ENCODE measurements at regions not wholly inside any gene's neighbourhood (a gene's known extent, or its start where the extent isn't known, plus 50 kb on each side); places are given as distances from the start of the nearest gene placed in this dataset.

DNA sequence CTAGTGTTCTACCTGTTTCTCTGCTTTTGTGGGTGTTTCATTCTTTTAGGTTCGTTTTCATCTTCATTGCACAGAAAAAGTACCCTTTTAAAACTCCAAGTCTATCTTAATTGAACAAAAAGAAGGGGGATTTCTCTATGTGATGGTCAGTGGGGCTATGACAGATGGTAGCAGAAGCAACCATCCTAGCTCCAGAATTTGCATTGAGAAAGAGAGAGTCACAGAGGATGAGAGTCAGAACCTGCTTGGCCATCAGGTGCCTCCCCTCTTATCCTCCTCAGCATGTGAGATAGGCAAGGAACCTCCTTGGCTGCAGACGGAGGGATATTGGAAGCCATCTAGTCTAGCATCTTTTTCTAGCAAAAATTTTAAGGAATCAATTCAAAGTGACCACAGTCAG lies 398.0 kb upstream of the DCC start:
- H3K79me2 ChIP-seq (ENCODE audit: insufficient read depth, low read depth, low read length): no peaks in the 10 kb centered on the region
- ChIA-PET CTCF (ENCODE audit: unreplicated experiment) (no interaction called here), POLR2A (interaction anchor here (0.7 kb wide), 1 partner anchor 56 kb away, joined by 3 read pairs; no protein-coding TSS in a partner anchor)
- no TSS peak for BruUV-seq (replicated peaks)
- H2AFZ ChIP-seq (ENCODE audit: low read length): no peak overlapping the region
- no peaks in the 10 kb centered on the region for H3K36me3 ChIP-seq (ENCODE audit: insufficient read depth, low read length)
- no peaks in the 10 kb centered on the region for H3K9me2 ChIP-seq (ENCODE audit: insufficient read depth, low read length)
- H3K4me3 ChIP-seq (ENCODE audit: low read depth, low read length, poor library complexity, severe bottlenecking): no peak overlapping the region
- DNase-seq (ENCODE audit: low spot score): no peak
- no peaks in the 10 kb centered on the region for H4K20me1 ChIP-seq (ENCODE audit: insufficient read depth, low read length)
- no peak overlapping the region for H3K4me2 ChIP-seq (ENCODE audit: low read length)
- H3K9me3 ChIP-seq (ENCODE audit: low read length): no peaks in the 10 kb centered on the region
- no peaks in the 10 kb centered on the region for H3K4me1 ChIP-seq (ENCODE audit: insufficient read depth, low read length, poor library complexity, severe bottlenecking)
- H3K27ac ChIP-seq (ENCODE audit: low read depth, low read length, poor library complexity, severe bottlenecking): no peak overlapping the region
- no peak for TF ChIP-seq EZH2phosphoT487 (IDR thresholded peaks at IDR 0.05; ENCODE audit: borderline replicate concordance, low read depth, low read length)
- TF ChIP-seq, protein P1, sequence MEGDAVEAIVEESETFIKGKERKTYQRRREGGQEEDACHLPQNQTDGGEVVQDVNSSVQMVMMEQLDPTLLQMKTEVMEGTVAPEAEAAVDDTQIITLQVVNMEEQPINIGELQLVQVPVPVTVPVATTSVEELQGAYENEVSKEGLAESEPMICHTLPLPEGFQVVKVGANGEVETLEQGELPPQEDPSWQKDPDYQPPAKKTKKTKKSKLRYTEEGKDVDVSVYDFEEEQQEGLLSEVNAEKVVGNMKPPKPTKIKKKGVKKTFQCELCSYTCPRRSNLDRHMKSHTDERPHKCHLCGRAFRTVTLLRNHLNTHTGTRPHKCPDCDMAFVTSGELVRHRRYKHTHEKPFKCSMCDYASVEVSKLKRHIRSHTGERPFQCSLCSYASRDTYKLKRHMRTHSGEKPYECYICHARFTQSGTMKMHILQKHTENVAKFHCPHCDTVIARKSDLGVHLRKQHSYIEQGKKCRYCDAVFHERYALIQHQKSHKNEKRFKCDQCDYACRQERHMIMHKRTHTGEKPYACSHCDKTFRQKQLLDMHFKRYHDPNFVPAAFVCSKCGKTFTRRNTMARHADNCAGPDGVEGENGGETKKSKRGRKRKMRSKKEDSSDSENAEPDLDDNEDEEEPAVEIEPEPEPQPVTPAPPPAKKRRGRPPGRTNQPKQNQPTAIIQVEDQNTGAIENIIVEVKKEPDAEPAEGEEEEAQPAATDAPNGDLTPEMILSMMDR (conservative IDR thresholded peaks at IDR 0.05; ENCODE audit: low read length): no peak
- intact Hi-C loops (cut with micrococcal nuclease; ENCODE audit: unreplicated experiment): no loop called here

DNA sequence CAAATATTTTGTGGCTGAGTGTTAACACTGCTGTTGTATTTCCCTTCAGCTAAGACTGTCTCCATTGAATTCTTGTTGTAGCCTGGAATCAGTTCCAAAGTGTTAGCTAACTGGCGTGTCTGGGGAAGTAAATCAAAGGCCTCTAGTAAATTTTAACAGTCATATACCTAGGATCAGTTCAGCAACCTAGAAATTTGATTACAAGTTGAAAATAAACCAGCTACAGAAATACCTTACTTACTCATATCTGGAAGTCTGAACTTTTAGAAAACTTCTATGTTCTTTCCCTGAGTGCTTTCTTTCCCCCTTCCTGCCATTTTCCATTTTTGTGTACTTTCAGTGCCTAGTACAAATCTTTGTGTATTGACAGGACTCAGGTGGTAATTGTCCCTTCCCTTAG lies 396.7 kb upstream of the DCC start:
- H3K4me1 ChIP-seq (ENCODE audit: insufficient read depth, low read length, poor library complexity, severe bottlenecking): no peaks in the 10 kb centered on the region
- no peak overlapping the region for H3K4me3 ChIP-seq (ENCODE audit: low read depth, low read length, poor library complexity, severe bottlenecking)
- intact Hi-C loops (cut with micrococcal nuclease; ENCODE audit: unreplicated experiment): no loop called here
- no peak overlapping the region for H2AFZ ChIP-seq (ENCODE audit: low read length)
- no peak overlapping the region for H3K4me2 ChIP-seq (ENCODE audit: low read length)
- no peak overlapping the region for H3K27ac ChIP-seq (ENCODE audit: low read depth, low read length, poor library complexity, severe bottlenecking)
- no peaks in the 10 kb centered on the region for H3K9me3 ChIP-seq (ENCODE audit: low read length)
- no peaks in the 10 kb centered on the region for H3K9me2 ChIP-seq (ENCODE audit: insufficient read depth, low read length)
- no peaks in the 10 kb centered on the region for H4K20me1 ChIP-seq (ENCODE audit: insufficient read depth, low read length)
- no peak for DNase-seq (ENCODE audit: low spot score)
- BruUV-seq (replicated peaks): no TSS peak
- ChIA-PET POLR2A (no interaction called here), CTCF (ENCODE audit: unreplicated experiment) (no interaction called here)
- H3K36me3 ChIP-seq (ENCODE audit: insufficient read depth, low read length): no peaks in the 10 kb centered on the region
- H3K79me2 ChIP-seq (ENCODE audit: insufficient read depth, low read depth, low read length): no peaks in the 10 kb centered on the region
- TF ChIP-seq EZH2phosphoT487 (IDR thresholded peaks at IDR 0.05; ENCODE audit: borderline replicate concordance, low read depth, low read length): no peak
- TF ChIP-seq, protein P1 (conservative IDR thresholded peaks at IDR 0.05; ENCODE audit: low read length): no peak

DNA sequence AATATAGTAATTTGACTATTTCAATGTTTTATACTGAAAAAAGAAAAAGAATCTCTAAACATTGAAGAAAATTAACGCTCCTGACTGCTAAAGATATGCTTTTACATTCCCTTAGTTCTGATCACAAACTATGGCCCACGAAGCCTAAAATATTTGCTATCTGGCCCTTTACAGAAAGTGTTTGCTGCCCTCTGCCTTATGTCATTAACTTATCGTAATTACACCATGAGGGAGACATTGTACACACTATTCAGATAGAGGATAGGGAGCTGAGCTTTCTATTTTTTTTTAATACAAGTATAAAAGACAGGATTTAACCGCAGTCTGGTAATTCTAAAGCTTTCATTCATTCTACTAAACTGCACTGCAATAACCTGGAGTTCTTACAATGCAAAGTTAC lies 393.1 kb upstream of the DCC start:
- H4K20me1 ChIP-seq (ENCODE audit: insufficient read depth, low read length): no peaks in the 10 kb centered on the region
- ChIA-PET POLR2A (no interaction called here), CTCF (ENCODE audit: unreplicated experiment) (no interaction called here)
- no peaks in the 10 kb centered on the region for H3K79me2 ChIP-seq (ENCODE audit: insufficient read depth, low read depth, low read length)
- no peak overlapping the region for H2AFZ ChIP-seq (ENCODE audit: low read length)
- H3K9me2 ChIP-seq (ENCODE audit: insufficient read depth, low read length): no peaks in the 10 kb centered on the region
- H3K4me3 ChIP-seq (ENCODE audit: low read depth, low read length, poor library complexity, severe bottlenecking): no peak overlapping the region
- TF ChIP-seq, protein P1 (conservative IDR thresholded peaks at IDR 0.05; ENCODE audit: low read length): no peak
- no peak for TF ChIP-seq EZH2phosphoT487 (IDR thresholded peaks at IDR 0.05; ENCODE audit: borderline replicate concordance, low read depth, low read length)
- no peaks in the 10 kb centered on the region for H3K36me3 ChIP-seq (ENCODE audit: insufficient read depth, low read length)
- H3K27ac ChIP-seq (ENCODE audit: low read depth, low read length, poor library complexity, severe bottlenecking): no peak overlapping the region
- intact Hi-C loops (cut with micrococcal nuclease; ENCODE audit: unreplicated experiment): no loop called here
- no peak overlapping the region for H3K4me2 ChIP-seq (ENCODE audit: low read length)
- DNase-seq (ENCODE audit: low spot score): no peak
- BruUV-seq (replicated peaks): no TSS peak
- no peaks in the 10 kb centered on the region for H3K9me3 ChIP-seq (ENCODE audit: low read length)
- no peaks in the 10 kb centered on the region for H3K4me1 ChIP-seq (ENCODE audit: insufficient read depth, low read length, poor library complexity, severe bottlenecking)

Data from OCI-LY7 (cell line).